ENCODE measurements at regions not wholly inside any gene's neighbourhood (a gene's known extent, or its start where the extent isn't known, plus 50 kb on each side); places are given as distances from the start of the nearest gene placed in this dataset.

- no peak for DNase-seq (ENCODE audit: extremely low read depth in 1 of 11, low read depth in 9 of 11, low spot score in 4 of 11)
These were observed 368.3 kb upstream of the DCBLD2 start for GRCh38 chr3:99269606-99270351.

DNA sequence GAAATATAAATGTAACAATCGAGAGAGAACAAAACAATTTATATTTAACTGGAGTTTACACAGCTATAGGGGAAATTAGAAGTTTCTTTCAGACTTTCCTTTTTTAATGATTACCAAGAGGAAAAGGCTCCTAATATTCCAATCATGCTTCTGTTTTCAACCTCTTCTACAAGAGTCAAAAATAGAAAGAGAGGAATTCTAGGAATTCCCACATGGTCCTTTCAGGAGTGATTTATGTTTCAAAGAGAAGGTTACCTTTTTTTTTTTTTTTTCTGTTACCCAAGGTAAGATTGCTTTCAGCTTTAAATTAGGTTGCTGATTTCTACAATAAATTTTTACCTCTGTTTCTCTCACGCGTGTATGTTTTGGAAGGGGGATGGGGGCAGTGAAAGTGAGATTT lies 355.3 kb upstream of the DCBLD2 start:
- no peak for DNase-seq (ENCODE audit: extremely low read depth in 1 of 11, low read depth in 9 of 11, low spot score in 4 of 11)

DNA sequence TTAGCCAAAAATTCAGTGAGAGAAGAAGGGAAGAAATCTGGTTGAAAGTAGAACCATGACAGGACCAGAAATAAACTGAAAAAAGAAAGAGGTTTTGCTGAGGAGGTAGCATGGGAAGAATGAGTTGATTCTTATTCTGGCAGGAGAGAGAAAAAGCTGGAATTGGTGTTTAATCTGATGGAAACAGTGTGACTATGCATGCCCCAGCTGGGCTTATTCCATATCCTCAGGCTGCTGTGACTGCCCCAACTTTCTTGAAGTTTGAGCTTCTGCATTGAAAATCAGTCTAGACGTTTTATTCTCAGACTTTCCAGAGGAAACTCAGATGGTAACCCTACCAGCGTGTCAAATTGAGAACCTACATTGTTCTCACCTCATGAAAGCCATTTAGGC lies 352.5 kb upstream of the DCBLD2 start:
- DNase-seq (ENCODE audit: extremely low read depth in 1 of 11, low read depth in 9 of 11, low spot score in 4 of 11): no peak

DNA sequence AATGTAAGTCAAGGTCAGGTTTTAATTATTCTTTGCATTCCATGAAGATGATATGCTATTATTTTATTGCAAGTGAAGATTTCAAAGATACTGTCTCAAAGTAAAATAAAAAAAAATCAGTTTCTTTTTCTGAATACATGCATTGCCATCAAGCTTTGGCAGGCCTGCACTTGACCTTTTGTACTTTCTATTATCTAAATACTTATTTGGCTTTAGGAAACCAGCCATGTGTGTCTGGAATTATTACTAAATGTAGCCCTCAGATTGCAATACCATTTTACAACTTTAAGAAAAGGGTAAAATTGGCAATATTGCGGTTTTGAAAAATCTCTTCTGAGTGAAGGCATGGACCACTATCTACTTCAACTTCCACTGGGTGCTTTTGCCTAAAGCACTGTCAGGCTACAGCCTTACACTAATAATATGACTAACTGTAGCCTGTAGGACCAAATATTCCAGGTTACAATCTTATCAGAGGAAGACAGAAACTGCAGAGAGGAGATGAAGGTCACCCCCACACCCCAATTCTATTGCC lies 349.4 kb upstream of the DCBLD2 start:
- DNase-seq (ENCODE audit: extremely low read depth in 1 of 11, low read depth in 9 of 11, low spot score in 4 of 11): no peak

DNA sequence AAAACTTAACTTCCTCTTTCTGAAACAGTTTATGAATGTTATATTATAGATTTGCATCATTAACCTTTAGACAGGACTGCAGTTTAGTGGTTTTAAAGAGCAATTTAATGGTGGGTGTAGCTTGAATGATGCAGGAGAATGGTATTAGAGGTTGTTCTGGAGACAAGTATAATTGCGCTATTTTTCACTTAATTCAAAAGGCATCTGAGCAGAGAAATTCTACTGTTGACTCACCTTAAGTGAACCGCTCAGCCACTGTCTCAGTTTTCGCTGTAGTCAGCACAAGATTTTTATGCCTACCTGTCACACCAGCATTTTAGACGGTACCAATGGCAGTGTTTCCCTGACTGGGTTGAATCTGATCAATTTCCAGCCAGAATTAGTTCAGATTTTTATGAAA lies 348.8 kb upstream of the DCBLD2 start:
- no peak for DNase-seq (ENCODE audit: extremely low read depth in 1 of 11, low read depth in 9 of 11, low spot score in 4 of 11)

GRCh38 chr3:99249627-99250026 lies 348.1 kb upstream of the DCBLD2 start:
- no peak for DNase-seq (ENCODE audit: extremely low read depth in 1 of 11, low read depth in 9 of 11, low spot score in 4 of 11)

- DNase-seq (ENCODE audit: extremely low read depth in 1 of 11, low read depth in 9 of 11, low spot score in 4 of 11): no peak
These were observed 347.4 kb upstream of the DCBLD2 start for GRCh38 chr3:99248913-99249312.

DNA sequence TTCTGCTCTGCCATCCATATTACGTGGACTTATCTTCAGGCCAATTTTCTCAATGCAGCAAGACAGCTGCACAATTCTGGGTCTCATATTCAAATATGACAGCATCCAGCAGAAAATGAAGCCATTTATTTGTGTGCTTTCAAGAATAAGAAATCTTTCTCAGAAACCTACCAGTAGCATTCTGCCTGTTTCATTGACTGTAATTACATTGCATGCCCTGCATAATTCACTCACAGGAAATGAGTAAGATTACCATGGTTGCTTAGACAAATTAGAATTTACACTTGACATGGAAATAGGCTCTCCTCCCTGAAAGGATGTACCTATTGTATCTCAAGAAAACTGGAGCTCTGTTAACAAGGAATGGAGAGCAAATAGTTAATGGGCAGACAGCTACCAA lies 346.6 kb upstream of the DCBLD2 start:
- DNase-seq (ENCODE audit: extremely low read depth in 1 of 11, low read depth in 9 of 11, low spot score in 4 of 11): no peak

- DNase-seq (ENCODE audit: extremely low read depth in 1 of 11, low read depth in 9 of 11, low spot score in 4 of 11): no peak
These were observed 344.6 kb upstream of the DCBLD2 start for GRCh38 chr3:99246010-99246654.

GRCh38 chr3:99242271-99242670 lies 340.8 kb upstream of the DCBLD2 start:
- DNase-seq (ENCODE audit: extremely low read depth in 1 of 11, low read depth in 9 of 11, low spot score in 4 of 11): no peak

GRCh38 chr3:99240700-99241099 lies 339.2 kb upstream of the DCBLD2 start:
- DNase-seq (ENCODE audit: extremely low read depth in 1 of 11, low read depth in 9 of 11, low spot score in 4 of 11): no peak

DNA sequence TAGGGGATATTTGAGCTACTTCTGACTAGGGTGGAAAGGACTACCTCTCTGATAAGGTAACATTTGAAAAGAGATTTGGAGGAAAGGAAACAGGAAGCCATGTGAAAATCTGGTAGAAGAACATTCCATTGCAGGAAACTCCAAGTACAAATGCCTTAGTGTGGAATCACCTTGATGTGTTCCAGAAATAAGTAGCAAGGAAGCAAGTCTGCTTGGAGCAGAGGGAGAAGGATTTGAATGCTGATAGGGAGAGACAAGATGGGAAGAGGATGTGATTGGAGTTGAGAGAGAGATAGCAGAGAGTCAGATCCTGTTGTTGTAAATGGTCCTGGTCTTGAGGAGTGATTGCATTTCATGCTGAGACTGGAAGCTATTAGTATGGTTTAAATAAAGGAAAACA lies 335.1 kb upstream of the DCBLD2 start:
- no peak for DNase-seq (ENCODE audit: extremely low read depth in 1 of 11, low read depth in 9 of 11, low spot score in 4 of 11)

- no peak for DNase-seq (ENCODE audit: extremely low read depth in 1 of 11, low read depth in 9 of 11, low spot score in 4 of 11)
These were observed 331.2 kb upstream of the DCBLD2 start for GRCh38 chr3:99232696-99233095.

GRCh38 chr3:99218468-99218867 lies 317.0 kb upstream of the DCBLD2 start:
- DNase-seq (ENCODE audit: extremely low read depth in 1 of 11, low read depth in 9 of 11, low spot score in 4 of 11): no peak

DNA sequence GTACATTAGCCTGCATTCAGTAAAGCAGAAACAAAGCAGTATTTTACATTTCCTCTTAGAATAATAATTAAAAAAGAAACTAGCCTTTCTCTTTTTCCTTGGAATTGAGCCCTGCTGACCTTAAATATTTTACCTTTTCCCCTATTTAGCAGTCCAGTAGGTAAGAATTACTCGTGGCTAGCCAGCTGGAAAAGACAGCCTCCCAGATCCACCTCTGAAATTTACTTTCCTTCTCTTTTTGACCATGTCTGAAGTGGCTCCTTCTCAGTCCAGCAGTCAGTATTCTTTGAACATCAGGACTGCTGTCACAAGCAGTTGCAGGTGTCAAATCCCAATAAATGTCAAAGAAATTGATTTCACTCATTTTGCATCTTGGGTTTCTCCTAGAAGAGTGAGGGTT lies 311.5 kb upstream of the DCBLD2 start:
- DNase-seq (ENCODE audit: extremely low read depth in 1 of 11, low read depth in 9 of 11, low spot score in 4 of 11): peak in 2 of 11 donors; percentile 0 to 6

GRCh38 chr3:99211309-99211708 lies 309.8 kb upstream of the DCBLD2 start:
- no peak for DNase-seq (ENCODE audit: extremely low read depth in 1 of 11, low read depth in 9 of 11, low spot score in 4 of 11)

DNA sequence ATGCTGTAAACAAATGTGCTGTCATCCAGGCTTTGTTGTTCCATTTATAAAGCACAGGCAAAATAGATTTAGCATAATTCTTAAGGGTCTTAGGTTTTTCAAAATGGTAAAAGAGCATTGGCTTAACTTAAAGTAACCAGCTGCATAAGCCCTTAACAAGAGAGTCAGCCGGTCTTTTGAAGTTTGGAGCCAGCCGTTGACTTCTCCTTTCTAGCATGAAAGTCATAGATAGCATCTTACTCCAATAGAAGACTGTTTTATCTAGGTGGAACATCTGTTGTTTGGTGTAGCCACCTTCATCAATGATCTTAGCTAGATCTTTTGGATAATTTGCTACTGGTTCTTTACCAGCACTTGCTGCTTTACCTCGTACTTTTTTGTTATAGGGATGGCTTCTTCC lies 297.5 kb upstream of the DCBLD2 start:
- DNase-seq (ENCODE audit: extremely low read depth in 1 of 11, low read depth in 9 of 11, low spot score in 4 of 11): no peak

DNA sequence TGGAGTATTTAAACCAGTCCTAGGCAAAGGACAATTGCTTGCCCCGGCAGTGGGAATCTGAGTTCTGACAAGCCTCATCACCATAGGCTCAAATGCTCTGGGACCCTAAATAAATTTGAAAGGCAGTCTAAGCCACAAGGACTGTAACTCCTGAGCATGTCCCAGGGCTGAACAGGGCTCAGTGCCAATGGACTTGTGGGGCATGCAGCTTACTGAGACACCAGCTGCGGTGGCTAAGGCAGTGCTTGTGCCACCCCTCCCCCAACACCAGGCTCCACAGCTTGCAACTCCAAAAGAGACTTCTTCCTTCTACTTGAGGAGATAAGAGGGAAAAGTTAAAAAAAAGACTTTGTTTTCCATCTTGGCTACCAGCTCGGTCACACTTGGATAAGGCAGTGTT lies 289.7 kb upstream of the DCBLD2 start:
- DNase-seq (ENCODE audit: extremely low read depth in 1 of 11, low read depth in 9 of 11, low spot score in 4 of 11): no peak

DNA sequence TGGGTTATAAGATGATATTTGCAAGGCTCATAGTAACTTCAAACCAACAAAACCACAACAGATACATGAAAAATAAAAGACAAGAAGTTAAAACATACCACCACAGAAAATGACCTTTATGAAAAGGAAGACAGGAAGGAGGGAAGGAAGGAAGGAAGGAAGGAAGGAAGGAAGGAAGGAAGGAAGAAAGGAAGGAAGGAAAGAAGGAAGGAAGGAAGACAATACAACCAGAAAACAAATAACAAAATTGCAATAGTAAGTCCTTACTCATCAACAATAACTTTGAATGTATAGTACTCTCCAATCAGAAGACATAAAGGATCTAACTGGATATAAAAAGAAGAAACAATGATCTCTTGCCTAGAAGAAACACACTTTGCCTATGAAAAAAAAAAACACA lies 287.4 kb upstream of the DCBLD2 start:
- DNase-seq (ENCODE audit: extremely low read depth in 1 of 11, low read depth in 9 of 11, low spot score in 4 of 11): no peak

DNA sequence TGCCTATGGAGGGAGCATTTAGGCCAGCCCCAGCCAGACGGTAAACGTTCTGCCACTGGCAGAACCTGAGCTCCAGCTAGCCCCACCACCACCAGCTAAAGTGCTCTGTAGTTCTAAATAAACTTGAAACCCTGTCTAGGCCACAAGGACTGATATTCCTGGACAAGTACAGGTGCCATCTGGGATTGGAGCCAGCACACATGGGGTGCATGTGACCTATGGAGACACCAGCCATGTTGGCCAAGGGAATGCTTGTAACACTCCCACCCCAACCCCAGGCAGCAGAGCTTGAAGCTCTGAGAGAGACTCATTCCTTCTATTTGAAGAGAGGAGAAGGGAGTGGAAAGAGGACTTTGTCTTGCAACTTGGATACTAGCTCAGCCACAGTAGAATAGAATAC lies 284.5 kb upstream of the DCBLD2 start:
- no peak for DNase-seq (ENCODE audit: extremely low read depth in 1 of 11, low read depth in 9 of 11, low spot score in 4 of 11)
